ENCODE measurements at regions not wholly inside any gene's neighbourhood (a gene's known extent, or its start where the extent isn't known, plus 50 kb on each side); places are given as distances from the start of the nearest gene placed in this dataset.

- peak; percentile 34 for ATAC-seq
- H3K36me3 ChIP-seq (ENCODE audit: low read depth): no peaks in the 10 kb centered on the region
- peak in 1 of 3 donors; percentile 28 for DNase-seq
- no peaks in the 10 kb centered on the region for H3K9me3 ChIP-seq
- H3K4me3 ChIP-seq: no peak overlapping the region
- H3K4me1 ChIP-seq (ENCODE audit: low read depth): peaks cover 7% of the 10 kb centered on the region
- TF ChIP-seq CTCF (IDR thresholded peaks at IDR 0.05): no peak
- intact Hi-C loops (cut with DNase I, micrococcal nuclease): loop anchor here in 1 of 2 donors (10.0 kb wide), 1 partner anchor 155 kb away; no protein-coding TSS in a partner anchor
These were observed 473.1 kb upstream of the UBE2E2 start for GRCh38 chr3:22729981-22730380.

GRCh38 chr3:22730701-22731100 is 472.4 kb upstream of the UBE2E2 start:
- intact Hi-C loops (cut with DNase I, micrococcal nuclease): loop anchor here in 1 of 2 donors (10.0 kb wide), 1 partner anchor 154 kb away; no protein-coding TSS in a partner anchor
- DNase-seq (no peak), ATAC-seq (no peak)
- Histone ChIP-seq H3K4me1 (ENCODE audit: low read depth) (peaks cover 7% of the 10 kb centered on the region), H3K36me3 (ENCODE audit: low read depth) (no peaks in the 10 kb centered on the region), H3K9me3 (no peaks in the 10 kb centered on the region), H3K4me3 (no peak overlapping the region)
- TF ChIP-seq CTCF (IDR thresholded peaks at IDR 0.05): no peak

GRCh38 chr3:22731901-22732300 is 471.2 kb upstream of the UBE2E2 start:
- no peak for ATAC-seq
- no peak for DNase-seq
- Histone ChIP-seq H3K36me3 (ENCODE audit: low read depth) (no peaks in the 10 kb centered on the region), H3K4me3 (no peak overlapping the region), H3K9me3 (no peaks in the 10 kb centered on the region), H3K4me1 (ENCODE audit: low read depth) (peaks cover 7% of the 10 kb centered on the region)
- intact Hi-C loops (cut with DNase I, micrococcal nuclease): loop anchor here in 1 of 2 donors (10.0 kb wide), 1 partner anchor 153 kb away; no protein-coding TSS in a partner anchor
- no peak for TF ChIP-seq CTCF (IDR thresholded peaks at IDR 0.05)

- TF ChIP-seq CTCF (IDR thresholded peaks at IDR 0.05): no peak
- intact Hi-C loops (cut with DNase I, micrococcal nuclease): loop anchor here in 1 of 2 donors (10.0 kb wide), 1 partner anchor 152 kb away; no protein-coding TSS in a partner anchor
These were observed 470.5 kb upstream of the UBE2E2 start for GRCh38 chr3:22732641-22733040.

GRCh38 chr3:22734207-22734606 is 468.9 kb upstream of the UBE2E2 start:
- Histone ChIP-seq H3K4me3 (no peak overlapping the region), H3K9me3 (no peaks in the 10 kb centered on the region), H3K4me1 (ENCODE audit: low read depth) (peaks cover 7% of the 10 kb centered on the region), H3K36me3 (ENCODE audit: low read depth) (no peaks in the 10 kb centered on the region)
- DNase-seq (peak in 2 of 3 donors; percentile 21 to 56), ATAC-seq (peak; percentile 80)
- intact Hi-C loops (cut with DNase I, micrococcal nuclease): loop anchor here in 1 of 2 donors (10.0 kb wide), 1 partner anchor 151 kb away; no protein-coding TSS in a partner anchor
- no peak for TF ChIP-seq CTCF (IDR thresholded peaks at IDR 0.05)

More at GRCh38 chr3:22732641-22733040, 470.5 kb upstream of the UBE2E2 start:
- no peak for ATAC-seq
- no peak overlapping the region for H3K4me3 ChIP-seq
- H3K36me3 ChIP-seq (ENCODE audit: low read depth): no peaks in the 10 kb centered on the region
- DNase-seq: no peak
- H3K4me1 ChIP-seq (ENCODE audit: low read depth): peaks cover 7% of the 10 kb centered on the region
- H3K9me3 ChIP-seq: no peaks in the 10 kb centered on the region

Measured in mucosa of descending colon (tissue), 3 donors.